Prostate gland (tissue), 2 donors: ENCODE measurements at regions not wholly inside any gene's neighbourhood (a gene's known extent, or its start where the extent isn't known, plus 50 kb on each side); places are given as distances from the start of the nearest gene placed in this dataset.

Source experiments
- POLR2A ChIP-seq: fragments of 450-650 bp; IDR thresholded peaks from one replicate; pipeline ENCODE4 v1.6.1; 2016; ENCODE audit warnings: antibody characterized with exemption, mild to moderate bottlenecking
- POLR2AphosphoS5 ChIP-seq: sonication (generic); formaldehyde crosslinking; IDR thresholded peaks from one replicate; pipeline ENCODE4 v1.6.1; 2017; ENCODE audit warnings: antibody characterized with exemption
- TF ChIP-seq, protein P1 (sequence below), 4 experiments: fragments of 200-600 bp in 2 of 4; fragments of 450-650 bp in 2 of 4; sonication (generic) in 2 of 4; IDR thresholded peaks; 1 replicate in 3 of 4; 2 replicates in 1 of 4; pipeline ENCODE4 v1.5.1; 2016 to 2019; ENCODE audit warnings: antibody characterized with exemption in 4 of 4, mild to moderate bottlenecking in 2 of 4, moderate library complexity in 2 of 4

DNA sequence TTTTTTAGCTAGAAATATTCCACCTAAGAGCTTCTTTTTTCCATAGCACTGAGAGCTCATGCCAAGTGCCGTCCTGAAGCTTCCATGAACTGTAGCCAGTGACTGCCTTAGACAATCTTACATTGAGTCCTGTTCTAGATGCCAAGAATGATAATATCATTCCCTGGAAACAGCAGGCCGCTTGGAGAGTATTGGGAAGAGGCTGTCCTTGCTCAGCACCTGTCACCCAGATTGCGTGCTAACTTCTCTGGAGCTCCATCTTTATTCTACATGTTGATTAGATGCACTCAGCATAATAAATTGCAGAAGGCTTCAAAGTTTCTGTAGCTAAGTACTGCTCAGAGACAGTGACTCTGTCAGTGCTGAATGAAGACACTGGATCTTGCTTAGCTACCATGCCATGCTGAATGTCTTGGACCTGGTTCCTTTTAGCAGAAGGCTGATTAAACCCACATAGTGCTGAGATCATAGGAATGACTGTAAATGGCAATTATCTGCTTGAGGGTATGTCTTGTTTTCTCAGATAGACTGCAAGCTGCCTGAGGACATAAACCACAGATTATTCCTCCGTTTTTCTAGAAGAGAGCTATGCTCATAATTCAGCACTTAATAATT, 83.1 kb upstream of the IRF2BP2 start:
- TF ChIP-seq, protein P1, sequence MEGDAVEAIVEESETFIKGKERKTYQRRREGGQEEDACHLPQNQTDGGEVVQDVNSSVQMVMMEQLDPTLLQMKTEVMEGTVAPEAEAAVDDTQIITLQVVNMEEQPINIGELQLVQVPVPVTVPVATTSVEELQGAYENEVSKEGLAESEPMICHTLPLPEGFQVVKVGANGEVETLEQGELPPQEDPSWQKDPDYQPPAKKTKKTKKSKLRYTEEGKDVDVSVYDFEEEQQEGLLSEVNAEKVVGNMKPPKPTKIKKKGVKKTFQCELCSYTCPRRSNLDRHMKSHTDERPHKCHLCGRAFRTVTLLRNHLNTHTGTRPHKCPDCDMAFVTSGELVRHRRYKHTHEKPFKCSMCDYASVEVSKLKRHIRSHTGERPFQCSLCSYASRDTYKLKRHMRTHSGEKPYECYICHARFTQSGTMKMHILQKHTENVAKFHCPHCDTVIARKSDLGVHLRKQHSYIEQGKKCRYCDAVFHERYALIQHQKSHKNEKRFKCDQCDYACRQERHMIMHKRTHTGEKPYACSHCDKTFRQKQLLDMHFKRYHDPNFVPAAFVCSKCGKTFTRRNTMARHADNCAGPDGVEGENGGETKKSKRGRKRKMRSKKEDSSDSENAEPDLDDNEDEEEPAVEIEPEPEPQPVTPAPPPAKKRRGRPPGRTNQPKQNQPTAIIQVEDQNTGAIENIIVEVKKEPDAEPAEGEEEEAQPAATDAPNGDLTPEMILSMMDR (IDR thresholded peaks at IDR 0.05), result no peak
- TF ChIP-seq POLR2AphosphoS5, result no peak
- TF ChIP-seq POLR2A, result no peak
